NB4 (cell line): ENCODE measurements at regions not wholly inside any gene's neighbourhood (a gene's known extent, or its start where the extent isn't known, plus 50 kb on each side); places are given as distances from the start of the nearest gene placed in this dataset.

Experiments used
- DNase-seq: peaks from one replicate; pipeline ENCODE4 v3.0.0; 2010; ENCODE audit warnings: low read depth
- H3K4me3 ChIP-seq: one replicate; pipeline ENCODE4 v1.5.1; 2011; ENCODE audit warnings: mild to moderate bottlenecking, low read depth, low read length, moderate library complexity
- CTCF ChIP-seq: IDR thresholded peaks from one replicate; pipeline ENCODE4 v1.5.1; 2012; ENCODE audit warnings: low read depth, low read length
- MAX ChIP-seq: IDR thresholded peaks from 2 replicates; pipeline ENCODE4 v1.6.1; 2011; ENCODE audit warnings: low read depth, low read length
- MYC ChIP-seq: IDR thresholded peaks from 2 replicates; pipeline ENCODE4 v1.6.1; 2011; ENCODE audit warnings: low read depth, low read length
- POLR2A ChIP-seq: IDR thresholded peaks from 2 replicates; pipeline ENCODE4 v1.6.1; 2011; ENCODE audit warnings: mild to moderate bottlenecking; ENCODE audit not compliant: insufficient read length; ENCODE audit errors: extremely low read depth

GRCh38 chr12:90102957-90103652 is 394.5 kb upstream of the ATP2B1 start:
- no peak overlapping the region for H3K4me3 ChIP-seq

GRCh38 chr12:90100579-90100978 is 391.9 kb upstream of the ATP2B1 start:
- TF ChIP-seq MYC (no peak), POLR2A (no peak), CTCF (no peak), MAX (no peak)
- no peak overlapping the region for H3K4me3 ChIP-seq
- no peak for DNase-seq

More at GRCh38 chr12:90102957-90103652, 394.5 kb upstream of the ATP2B1 start:
- peak; percentile 64 for DNase-seq
- TF ChIP-seq POLR2A (no peak), CTCF (peak; percentile 67)

- no peak for DNase-seq
- H3K4me3 ChIP-seq: no peak overlapping the region
- TF ChIP-seq POLR2A: no peak
- TF ChIP-seq CTCF: no peak
- TF ChIP-seq MYC: no peak
- no peak for TF ChIP-seq MAX
Measured at GRCh38 chr12:90099288-90099687, 390.6 kb upstream of the ATP2B1 start.

- H3K4me3 ChIP-seq: no peak overlapping the region
- TF ChIP-seq MYC (no peak), CTCF (no peak), MAX (no peak), POLR2A (no peak)
- no peak for DNase-seq
Measured at GRCh38 chr12:90098132-90098779, 389.6 kb upstream of the ATP2B1 start.

- no peak for DNase-seq
- TF ChIP-seq POLR2A: no peak
- no peak overlapping the region for H3K4me3 ChIP-seq
Measured at GRCh38 chr12:90091809-90092208, 383.2 kb upstream of the ATP2B1 start.

- no peak overlapping the region for H3K4me3 ChIP-seq
- DNase-seq: peak; percentile 68
Measured at GRCh38 chr12:90090929-90091651, 382.5 kb upstream of the ATP2B1 start.

More at GRCh38 chr12:90090929-90091651, 382.5 kb upstream of the ATP2B1 start:
- no peak for TF ChIP-seq MYC
- TF ChIP-seq CTCF: no peak
- no peak for TF ChIP-seq MAX
- TF ChIP-seq POLR2A: no peak
